ENCODE measurements at regions not wholly inside any gene's neighbourhood (a gene's known extent, or its start where the extent isn't known, plus 50 kb on each side); places are given as distances from the start of the nearest gene placed in this dataset.

DNA sequence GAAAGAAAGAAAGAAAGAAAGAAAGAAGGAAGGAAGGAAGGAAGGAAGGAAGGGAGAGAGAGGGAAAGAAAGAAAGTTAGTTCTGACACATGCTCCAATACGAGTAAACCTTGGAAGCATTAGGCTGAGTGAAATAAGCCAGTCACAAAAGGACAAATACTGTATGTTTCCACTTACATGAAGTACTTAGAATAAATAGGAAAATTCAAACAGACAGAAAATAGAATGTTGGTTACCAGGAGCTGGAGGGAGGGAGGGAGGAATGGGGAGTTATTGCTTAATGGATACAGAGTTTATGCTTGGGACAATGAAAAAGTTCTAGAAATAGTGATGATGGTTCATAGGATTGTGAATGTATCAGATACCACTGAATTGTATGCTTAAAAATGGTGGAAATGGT, 75.2 kb upstream of the CDH4 start:
- no peak overlapping the region for H3K4me3 ChIP-seq
- TF ChIP-seq, protein P1, sequence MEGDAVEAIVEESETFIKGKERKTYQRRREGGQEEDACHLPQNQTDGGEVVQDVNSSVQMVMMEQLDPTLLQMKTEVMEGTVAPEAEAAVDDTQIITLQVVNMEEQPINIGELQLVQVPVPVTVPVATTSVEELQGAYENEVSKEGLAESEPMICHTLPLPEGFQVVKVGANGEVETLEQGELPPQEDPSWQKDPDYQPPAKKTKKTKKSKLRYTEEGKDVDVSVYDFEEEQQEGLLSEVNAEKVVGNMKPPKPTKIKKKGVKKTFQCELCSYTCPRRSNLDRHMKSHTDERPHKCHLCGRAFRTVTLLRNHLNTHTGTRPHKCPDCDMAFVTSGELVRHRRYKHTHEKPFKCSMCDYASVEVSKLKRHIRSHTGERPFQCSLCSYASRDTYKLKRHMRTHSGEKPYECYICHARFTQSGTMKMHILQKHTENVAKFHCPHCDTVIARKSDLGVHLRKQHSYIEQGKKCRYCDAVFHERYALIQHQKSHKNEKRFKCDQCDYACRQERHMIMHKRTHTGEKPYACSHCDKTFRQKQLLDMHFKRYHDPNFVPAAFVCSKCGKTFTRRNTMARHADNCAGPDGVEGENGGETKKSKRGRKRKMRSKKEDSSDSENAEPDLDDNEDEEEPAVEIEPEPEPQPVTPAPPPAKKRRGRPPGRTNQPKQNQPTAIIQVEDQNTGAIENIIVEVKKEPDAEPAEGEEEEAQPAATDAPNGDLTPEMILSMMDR (IDR thresholded peaks at IDR 0.05): no peak
- no peaks in the 10 kb centered on the region for H3K36me3 ChIP-seq (ENCODE audit: insufficient read depth in 1 of 2, low read depth in 1 of 2)
- H3K27me3 ChIP-seq (ENCODE audit: insufficient read depth in 3 of 3, low read length in 2 of 3): peaks cover 0 to 14% (median 2%) of the 10 kb centered on the region in 3 donors
- intact Hi-C loops (cut with DNase I): no loop called here
- no peak for ATAC-seq
- no peaks in the 10 kb centered on the region for H3K4me1 ChIP-seq
- H3K27ac ChIP-seq: no peak overlapping the region
- 77 to 80% (median 79%) methylated on average over 1 of the region's 1 CpG for WGBS, 3 donors
- no peaks in the 10 kb centered on the region for H3K9me3 ChIP-seq
- no peak for DNase-seq

DNA sequence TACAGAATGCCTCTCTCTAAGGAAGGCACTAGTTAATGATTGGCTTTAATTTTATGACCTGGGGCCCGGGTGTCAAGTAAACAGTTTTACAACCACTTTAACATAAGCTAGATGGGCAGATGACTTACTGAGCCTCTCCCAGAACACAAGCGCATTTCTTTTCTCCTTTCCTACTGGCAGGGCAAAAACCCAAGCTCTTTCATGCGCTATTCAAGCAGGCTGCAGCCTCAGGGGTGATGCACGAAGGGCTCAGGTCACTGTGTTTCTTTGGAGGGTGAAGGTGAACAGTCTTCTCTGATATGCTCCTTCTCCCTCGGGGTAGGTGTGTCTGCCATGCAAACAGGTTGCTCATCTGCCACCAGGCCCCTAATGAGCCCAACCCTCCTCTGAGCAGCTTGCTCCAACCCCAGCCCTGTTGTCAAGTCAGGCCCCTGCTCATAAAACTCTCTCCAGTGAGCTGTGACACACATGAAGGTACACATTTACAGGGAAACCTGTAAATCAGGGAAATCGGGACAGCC, 73.5 kb upstream of the CDH4 start:
- Histone ChIP-seq H3K27me3 (ENCODE audit: insufficient read depth in 3 of 3, low read length in 2 of 3) (peaks cover 0 to 5% (median 2%) of the 10 kb centered on the region in 3 donors), H3K4me1 (no peaks in the 10 kb centered on the region), H3K27ac (no peak overlapping the region), H3K4me3 (no peak overlapping the region), H3K36me3 (ENCODE audit: insufficient read depth in 1 of 2, low read depth in 1 of 2) (no peaks in the 10 kb centered on the region), H3K9me3 (no peaks in the 10 kb centered on the region)
- no peak for ATAC-seq
- no peak for DNase-seq
- TF ChIP-seq, protein P1 (IDR thresholded peaks at IDR 0.05): no peak
- intact Hi-C loops (cut with DNase I): no loop called here
- 50 to 52% (median 50%) methylated on average over 6 of the region's 6 CpGs for WGBS, 3 donors

GRCh38 chr20:61184194-61184593, 67.9 kb upstream of the CDH4 start:
- Histone ChIP-seq H3K4me1 (no peaks in the 10 kb centered on the region), H3K36me3 (ENCODE audit: insufficient read depth in 1 of 2, low read depth in 1 of 2) (no peaks in the 10 kb centered on the region), H3K4me3 (no peak overlapping the region), H3K27me3 (ENCODE audit: insufficient read depth in 3 of 3, low read length in 2 of 3) (peaks cover 0 to 10% (median 7%) of the 10 kb centered on the region in 3 donors), H3K27ac (no peak overlapping the region), H3K9me3 (no peaks in the 10 kb centered on the region)
- WGBS, 3 donors: 64 to 67% (median 67%) methylated on average over 9 of the region's 9 CpGs
- no peak for DNase-seq
- intact Hi-C loops (cut with DNase I): no loop called here
- no peak for ATAC-seq
- TF ChIP-seq, protein P1 (IDR thresholded peaks at IDR 0.05): no peak

DNA sequence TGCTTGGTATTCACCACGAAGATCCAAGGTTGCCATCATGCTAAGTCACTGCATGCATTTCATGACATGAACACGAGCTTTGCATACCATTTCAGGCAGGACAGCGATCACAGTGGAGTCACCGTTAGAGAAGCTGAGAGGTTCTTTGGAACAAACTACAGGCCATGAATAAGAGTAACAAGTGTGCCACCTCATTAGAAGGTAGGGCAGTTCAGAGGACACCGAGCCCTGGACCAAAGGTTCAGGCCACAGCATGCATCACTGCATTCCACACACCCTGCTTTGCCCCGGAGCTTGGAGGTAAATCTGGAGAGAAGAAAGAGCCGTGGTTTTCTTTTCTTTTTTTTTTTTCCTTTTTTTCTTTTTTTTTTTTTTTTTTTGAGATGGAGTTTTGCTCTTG, 66.9 kb upstream of the CDH4 start:
- ATAC-seq (no peak), DNase-seq (no peak)
- 86 to 87% (median 87%) methylated on average over 7 of the region's 7 CpGs for WGBS, 3 donors
- Histone ChIP-seq H3K27ac (no peak overlapping the region), H3K27me3 (ENCODE audit: insufficient read depth in 3 of 3, low read length in 2 of 3) (peaks cover 0 to 10% (median 7%) of the 10 kb centered on the region in 3 donors), H3K36me3 (ENCODE audit: insufficient read depth in 1 of 2, low read depth in 1 of 2) (no peaks in the 10 kb centered on the region), H3K9me3 (no peaks in the 10 kb centered on the region), H3K4me3 (no peak overlapping the region), H3K4me1 (no peaks in the 10 kb centered on the region)
- TF ChIP-seq, protein P1 (IDR thresholded peaks at IDR 0.05): no peak
- intact Hi-C loops (cut with DNase I): no loop called here
